ENCODE measurements at regions not wholly inside any gene's neighbourhood (a gene's known extent, or its start where the extent isn't known, plus 50 kb on each side); places are given as distances from the start of the nearest gene placed in this dataset.

DNA sequence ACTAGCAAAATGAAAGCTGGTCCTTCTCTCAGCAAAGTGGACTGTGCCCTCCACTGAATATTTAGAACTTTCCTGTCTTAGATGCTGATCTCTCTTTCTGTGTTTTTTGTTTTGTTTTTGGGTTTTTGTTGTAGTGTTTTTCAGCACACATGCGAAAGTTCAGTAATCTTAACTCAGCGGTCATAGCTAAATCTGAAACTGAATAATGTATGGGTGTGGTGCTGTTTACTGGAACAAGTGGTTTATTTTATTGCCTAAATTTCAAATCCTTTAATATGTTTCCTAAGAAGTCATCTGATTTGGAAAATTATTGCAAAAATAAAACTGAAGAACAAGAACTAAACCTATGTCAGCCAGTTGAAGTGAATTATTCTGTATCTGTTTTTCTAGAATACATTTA lies 116.0 kb upstream of the LRIG3 start:
- TF ChIP-seq POLR2A (IDR thresholded peaks at IDR 0.05; ENCODE audit: low read depth, low read length) (no peak), POLR2AphosphoS5 (IDR thresholded peaks at IDR 0.05; ENCODE audit: low read depth, low read length) (no peak), TAF1 (IDR thresholded peaks at IDR 0.05; ENCODE audit: low read depth, low read length) (no peak), PAX5 (IDR thresholded peaks at IDR 0.05; ENCODE audit: insufficient read depth, low read length, severe bottlenecking) (no peak), SPI1 (IDR thresholded peaks at IDR 0.05; ENCODE audit: low read depth, low read length) (no peak)
